ENCODE measurements at regions not wholly inside any gene's neighbourhood (a gene's known extent, or its start where the extent isn't known, plus 50 kb on each side); places are given as distances from the start of the nearest gene placed in this dataset.
A peak's percentile ranks its signal among the peaks of the same experiment; 100 is the strongest.

DNA sequence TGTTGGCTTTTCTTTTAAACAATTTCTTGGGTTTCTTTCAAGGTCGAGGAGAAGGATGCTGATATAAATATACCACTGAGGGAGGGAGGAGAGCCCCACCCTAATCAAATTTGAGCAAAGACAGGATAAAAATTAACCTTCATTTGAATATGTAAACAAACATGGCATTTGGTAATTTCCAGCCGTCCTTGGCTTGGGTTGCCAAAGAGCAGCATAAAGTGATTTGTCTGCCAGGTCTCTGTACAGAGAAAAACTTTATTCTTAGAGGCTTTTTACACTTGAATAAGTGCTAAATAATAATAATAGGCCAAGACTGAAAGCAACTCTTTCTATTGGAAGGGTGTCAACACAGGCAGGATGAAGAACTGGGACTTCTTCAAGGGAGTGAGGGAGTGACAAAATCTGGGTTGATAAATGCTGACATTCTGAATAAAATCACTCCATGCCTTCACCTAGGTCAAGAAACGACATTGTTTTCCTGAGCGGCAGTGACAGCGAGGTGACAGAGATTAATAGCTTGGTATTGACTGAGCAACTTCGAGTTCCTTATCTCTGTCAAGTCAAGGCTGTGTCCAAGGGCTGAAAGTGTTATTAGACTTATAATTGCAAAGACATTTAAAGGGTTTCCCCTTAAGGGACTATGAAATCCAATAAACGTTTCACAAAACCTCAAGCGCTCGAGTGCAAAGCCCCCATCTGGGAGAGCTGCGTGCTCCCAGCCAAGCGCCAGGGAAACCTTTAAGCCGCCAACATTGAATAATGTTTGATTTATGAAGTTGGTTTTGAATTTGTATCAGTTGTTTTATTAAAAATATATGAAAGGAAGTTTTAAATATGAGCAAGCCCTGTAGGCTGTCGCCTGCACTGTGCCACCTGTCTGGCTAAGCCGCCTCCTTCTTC, 269.5 kb upstream of the N4BP1 start:
- Histone ChIP-seq H3K4me1 (replicated peaks) (no peaks in the 10 kb centered on the region), H3K4me3 (no peak overlapping the region), H3K27me3 (replicated peaks) (no peaks in the 10 kb centered on the region; the same call in 1 of the 2 replicates), H3K9me3 (replicated peaks) (no peaks in the 10 kb centered on the region), H3K27ac (no peak overlapping the region), H3K36me3 (no peaks in the 10 kb centered on the region)
- no peak for DNase-seq (ENCODE audit: low read depth in 1 of 2, low spot score in 2 of 2)

DNA sequence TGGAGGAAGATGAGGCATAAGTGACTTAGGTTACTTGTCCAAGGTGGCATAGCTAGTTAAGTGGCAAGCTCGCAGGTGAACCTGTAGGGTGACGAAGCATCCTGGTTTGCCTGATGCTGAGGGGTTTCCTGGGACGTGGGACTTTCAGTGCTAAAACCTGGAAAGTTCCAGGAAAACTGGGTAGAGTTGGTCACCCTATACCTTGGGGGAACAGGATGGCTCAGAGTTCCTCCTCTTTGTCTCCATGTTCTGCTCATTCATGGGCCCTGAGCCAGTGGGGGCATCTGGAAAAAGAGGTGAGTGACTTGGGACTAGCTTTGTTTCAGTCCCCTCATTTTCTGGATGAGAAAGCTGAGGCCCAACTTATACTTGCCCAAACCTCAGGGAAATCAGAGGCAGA, 268.0 kb upstream of the N4BP1 start:
- no peaks in the 10 kb centered on the region for H3K9me3 ChIP-seq (replicated peaks)
- no peaks in the 10 kb centered on the region for H3K36me3 ChIP-seq
- H3K4me1 ChIP-seq (replicated peaks) = no peaks in the 10 kb centered on the region
- no peaks in the 10 kb centered on the region; the same call in 1 of the 2 replicates for H3K27me3 ChIP-seq (replicated peaks)
- H3K4me3 ChIP-seq = no peak overlapping the region
- DNase-seq (ENCODE audit: low read depth in 1 of 2, low spot score in 2 of 2) = no peak
- no peak overlapping the region for H3K27ac ChIP-seq

DNA sequence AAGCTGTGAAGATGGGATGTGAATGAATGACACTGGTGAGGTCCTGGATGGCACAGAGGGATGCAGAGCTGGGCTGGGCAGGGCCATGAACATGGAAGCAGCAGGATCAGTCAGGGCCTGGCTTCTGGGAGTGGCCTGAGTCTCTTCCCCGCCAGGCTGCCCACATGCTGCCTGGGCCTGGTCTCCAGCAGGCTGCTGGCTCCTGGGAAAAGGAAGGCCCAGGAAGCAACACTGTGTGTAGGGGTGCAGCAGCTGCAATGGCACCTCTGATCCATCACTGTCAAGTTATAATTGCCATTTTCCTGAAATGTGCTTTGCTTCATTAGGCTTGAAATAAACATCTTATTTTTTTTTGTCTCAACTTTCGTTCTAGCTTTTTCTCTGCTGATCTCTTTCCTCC, 260.2 kb upstream of the N4BP1 start:
- H3K4me1 ChIP-seq (replicated peaks) = no peaks in the 10 kb centered on the region
- H3K27ac ChIP-seq = no peak overlapping the region
- H3K9me3 ChIP-seq (replicated peaks) = no peaks in the 10 kb centered on the region
- H3K4me3 ChIP-seq = no peak overlapping the region
- H3K36me3 ChIP-seq = no peaks in the 10 kb centered on the region
- no peak for DNase-seq (ENCODE audit: low read depth in 1 of 2, low spot score in 2 of 2)
- H3K27me3 ChIP-seq (replicated peaks) = no peaks in the 10 kb centered on the region

DNA sequence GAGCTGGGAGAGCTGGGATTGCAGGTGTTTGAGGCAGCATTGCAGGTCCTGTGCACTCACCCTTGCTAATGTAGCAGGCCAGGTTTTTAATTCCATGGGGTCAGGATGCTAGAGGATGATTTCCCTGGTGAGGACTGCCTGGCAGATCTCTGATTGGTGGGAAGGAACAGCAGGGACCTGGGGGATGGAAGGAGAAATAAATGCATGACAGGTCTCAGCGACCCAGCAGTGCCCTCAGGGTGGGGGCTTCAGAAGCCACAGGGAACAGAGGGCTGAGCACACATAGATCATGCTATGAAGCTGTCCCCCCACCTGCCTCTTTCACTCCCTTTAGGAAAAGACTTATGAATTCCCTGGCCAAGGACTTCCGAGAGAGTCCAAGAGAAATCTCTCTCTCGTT, 255.5 kb upstream of the N4BP1 start:
- no peak overlapping the region for H3K4me3 ChIP-seq
- H3K4me1 ChIP-seq (replicated peaks) = no peaks in the 10 kb centered on the region
- H3K27me3 ChIP-seq (replicated peaks) = no peaks in the 10 kb centered on the region
- no peak overlapping the region for H3K27ac ChIP-seq
- no peaks in the 10 kb centered on the region for H3K36me3 ChIP-seq
- DNase-seq (ENCODE audit: low read depth in 1 of 2, low spot score in 2 of 2) = no peak
- no peaks in the 10 kb centered on the region for H3K9me3 ChIP-seq (replicated peaks)

DNA sequence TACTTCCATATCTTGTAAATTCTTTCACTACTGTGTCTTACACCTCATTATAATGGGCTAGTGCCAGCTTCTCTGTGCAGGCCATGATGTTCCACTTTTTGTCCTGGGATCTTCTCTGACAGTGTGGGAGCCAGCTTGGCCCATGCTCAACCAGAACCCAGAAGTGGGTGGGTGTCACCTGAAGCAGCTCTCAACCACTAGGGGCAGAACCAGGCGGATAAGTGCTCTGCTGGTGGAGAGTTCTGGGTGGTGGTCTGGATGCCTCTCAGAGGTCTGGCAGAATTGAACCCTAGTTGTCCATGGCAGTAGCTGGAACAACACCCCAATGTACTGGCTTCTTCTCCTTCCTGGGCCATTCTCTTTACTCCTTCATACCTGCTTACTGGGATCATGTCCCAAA, 254.1 kb upstream of the N4BP1 start:
- Histone ChIP-seq H3K27ac (no peak overlapping the region), H3K4me3 (no peak overlapping the region), H3K9me3 (replicated peaks) (no peaks in the 10 kb centered on the region), H3K36me3 (no peaks in the 10 kb centered on the region), H3K4me1 (replicated peaks) (no peaks in the 10 kb centered on the region), H3K27me3 (replicated peaks) (0 out of 2 replicates have a peak, but pooled peaks cover 5% of the 10 kb centered on the region)
- DNase-seq (ENCODE audit: low read depth in 1 of 2, low spot score in 2 of 2) = no peak

DNA sequence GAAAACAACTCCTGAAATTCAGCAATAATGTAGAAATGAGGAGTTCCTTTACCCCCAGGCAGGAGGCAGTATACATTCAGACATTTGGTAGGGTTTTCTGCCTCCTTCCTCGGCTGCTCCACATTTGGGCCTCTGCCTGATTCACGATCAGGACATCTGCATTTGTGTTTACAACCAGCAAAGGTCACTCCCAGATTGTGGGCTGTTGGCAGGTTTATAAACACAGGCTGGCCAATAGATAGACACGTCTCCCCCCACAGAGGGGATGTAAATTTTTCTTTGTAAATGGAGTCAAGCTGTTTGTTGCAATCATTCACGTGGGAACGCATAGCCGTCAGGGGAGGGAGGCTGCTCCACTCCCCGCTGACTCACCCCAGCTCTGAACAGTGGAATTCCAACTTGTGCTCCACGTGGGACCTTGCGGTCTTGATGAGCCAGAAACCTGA, 252.1 kb upstream of the N4BP1 start:
- H3K9me3 ChIP-seq (replicated peaks) = no peaks in the 10 kb centered on the region
- no peak overlapping the region for H3K27ac ChIP-seq
- DNase-seq (ENCODE audit: low read depth in 1 of 2, low spot score in 2 of 2) = peak; percentile 61 to 65
- no peak overlapping the region for H3K4me3 ChIP-seq
- H3K36me3 ChIP-seq = no peaks in the 10 kb centered on the region
- H3K4me1 ChIP-seq (replicated peaks) = no peaks in the 10 kb centered on the region
- H3K27me3 ChIP-seq (replicated peaks) = 0 out of 2 replicates have a peak, but pooled peaks cover 5% of the 10 kb centered on the region

DNA sequence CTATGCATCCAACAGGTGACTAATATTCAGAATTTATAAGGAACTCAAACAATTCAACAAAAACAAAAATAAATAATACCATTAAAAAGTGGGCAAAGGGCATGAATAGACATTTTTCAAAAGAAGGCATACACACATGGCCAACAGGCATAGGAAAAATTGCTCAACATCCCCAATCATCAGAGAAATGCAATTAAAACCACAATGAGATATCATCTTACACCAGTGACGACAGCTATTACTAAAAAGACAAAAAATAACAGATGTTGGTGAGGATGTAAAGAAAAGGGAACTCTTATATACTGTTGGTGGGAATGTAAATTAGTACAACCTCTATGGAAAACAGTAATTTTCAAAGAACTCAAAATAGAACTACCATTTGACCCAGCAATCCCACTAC, 250.4 kb upstream of the N4BP1 start:
- no peak overlapping the region for H3K27ac ChIP-seq
- 0 out of 2 replicates have a peak, but pooled peaks cover 5% of the 10 kb centered on the region for H3K27me3 ChIP-seq (replicated peaks)
- DNase-seq (ENCODE audit: low read depth in 1 of 2, low spot score in 2 of 2) = no peak
- no peak overlapping the region for H3K4me3 ChIP-seq
- no peaks in the 10 kb centered on the region for H3K9me3 ChIP-seq (replicated peaks)
- H3K4me1 ChIP-seq (replicated peaks) = no peaks in the 10 kb centered on the region
- H3K36me3 ChIP-seq = no peaks in the 10 kb centered on the region

DNA sequence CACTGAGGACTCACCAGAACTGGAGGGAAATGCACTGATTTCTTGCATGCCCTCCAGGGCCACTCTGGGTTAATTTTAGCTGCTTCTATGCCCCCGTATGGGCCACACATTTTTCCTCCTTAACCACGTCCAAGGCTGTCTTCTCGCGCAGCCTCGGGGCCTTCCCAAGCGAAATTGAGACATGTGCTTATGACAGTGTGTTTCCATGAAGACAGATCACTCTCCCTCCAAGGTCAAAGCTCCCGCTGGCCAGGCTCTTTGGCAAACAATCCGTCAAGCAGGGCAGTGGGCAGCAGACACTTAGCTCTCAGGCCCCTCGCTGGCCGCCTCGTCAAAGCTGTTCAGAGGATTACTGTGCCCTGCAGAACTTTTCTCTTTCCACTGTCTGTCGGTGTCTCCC, 243.0 kb upstream of the N4BP1 start:
- Histone ChIP-seq H3K27me3 (replicated peaks) (no peaks in the 10 kb centered on the region), H3K4me1 (replicated peaks) (no peaks in the 10 kb centered on the region), H3K36me3 (no peaks in the 10 kb centered on the region), H3K4me3 (no peak overlapping the region), H3K27ac (no peak overlapping the region), H3K9me3 (replicated peaks) (no peaks in the 10 kb centered on the region)
- DNase-seq (ENCODE audit: low read depth in 1 of 2, low spot score in 2 of 2) = no peak

DNA sequence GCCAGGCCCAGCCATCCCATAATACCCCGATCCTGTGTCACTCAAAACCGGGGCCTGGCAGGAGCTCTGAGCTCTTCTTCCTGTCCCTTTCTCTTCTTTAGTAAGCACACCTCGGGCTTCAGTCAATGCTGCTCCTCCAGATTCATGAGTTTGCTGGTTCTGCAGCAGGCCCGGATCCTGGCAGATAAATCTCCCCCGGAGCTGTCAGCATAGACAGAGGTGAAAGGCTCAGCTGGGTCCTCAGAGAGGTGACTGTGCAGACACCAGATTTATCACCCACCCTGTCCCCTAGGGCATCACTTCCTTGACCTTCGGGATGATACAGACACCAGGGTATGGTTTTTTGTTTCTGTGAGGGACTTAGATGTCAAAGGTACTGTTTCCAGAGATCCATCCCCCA, 242.5 kb upstream of the N4BP1 start:
- H3K4me3 ChIP-seq = no peak overlapping the region
- H3K27ac ChIP-seq = no peak overlapping the region
- H3K27me3 ChIP-seq (replicated peaks) = no peaks in the 10 kb centered on the region
- H3K36me3 ChIP-seq = no peaks in the 10 kb centered on the region
- H3K9me3 ChIP-seq (replicated peaks) = no peaks in the 10 kb centered on the region
- DNase-seq (ENCODE audit: low read depth in 1 of 2, low spot score in 2 of 2) = no peak
- no peaks in the 10 kb centered on the region for H3K4me1 ChIP-seq (replicated peaks)

DNA sequence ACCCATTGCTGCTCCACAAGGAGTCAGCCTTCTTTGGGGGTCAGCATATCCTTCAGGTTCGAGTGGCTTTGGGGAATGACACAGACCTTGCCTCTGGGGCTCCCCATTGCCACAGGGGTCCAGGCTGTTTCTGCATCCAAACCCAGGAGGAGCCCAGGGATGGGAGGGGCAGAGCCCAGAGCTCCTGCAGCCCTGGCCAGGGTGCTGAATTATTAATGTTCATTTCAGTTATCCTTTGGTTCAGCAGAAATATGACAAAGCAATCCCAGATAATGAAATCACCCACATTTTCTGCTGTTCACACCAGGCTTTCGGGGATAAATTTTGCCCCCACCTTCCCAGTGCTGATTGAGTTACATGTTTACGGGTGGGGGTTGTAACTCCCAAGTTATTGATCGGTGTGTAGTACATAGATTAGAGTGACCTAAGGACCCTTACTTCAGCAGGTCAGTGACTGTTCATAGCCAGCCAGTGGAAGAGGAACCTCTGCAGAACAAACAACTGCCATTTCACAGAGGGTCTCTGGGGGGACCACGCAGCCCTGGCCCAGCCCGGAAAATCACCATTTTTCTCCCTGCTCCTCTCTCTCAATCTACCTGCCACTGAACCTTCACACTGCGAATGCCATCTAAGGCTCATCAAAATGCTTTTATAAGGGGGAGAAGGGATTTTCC, 240.3 kb upstream of the N4BP1 start:
- H3K27ac ChIP-seq = no peak overlapping the region
- H3K27me3 ChIP-seq (replicated peaks) = no peaks in the 10 kb centered on the region
- H3K4me3 ChIP-seq = no peak overlapping the region
- no peak for DNase-seq (ENCODE audit: low read depth in 1 of 2, low spot score in 2 of 2)
- no peaks in the 10 kb centered on the region for H3K36me3 ChIP-seq
- no peaks in the 10 kb centered on the region for H3K4me1 ChIP-seq (replicated peaks)
- no peaks in the 10 kb centered on the region for H3K9me3 ChIP-seq (replicated peaks)

DNA sequence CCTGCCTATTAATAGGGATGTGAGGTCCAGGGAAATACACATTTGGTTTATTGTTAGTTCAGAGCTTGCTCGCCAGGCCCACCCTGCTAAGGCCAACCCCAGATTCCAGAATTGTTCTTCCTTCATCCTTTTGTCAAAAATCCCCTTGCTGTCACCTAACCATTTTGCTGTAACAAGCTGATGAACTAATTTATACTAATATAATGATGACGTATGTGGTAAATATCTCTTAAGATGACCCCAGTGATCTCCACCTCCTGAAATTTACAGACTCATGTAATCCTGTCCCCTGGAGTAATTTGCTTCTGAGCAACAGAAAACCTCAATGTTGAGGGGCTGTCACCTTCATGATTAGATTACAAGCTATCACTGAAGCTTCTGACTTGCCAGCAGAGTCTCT, 236.3 kb upstream of the N4BP1 start:
- Histone ChIP-seq H3K9me3 (replicated peaks) (no peaks in the 10 kb centered on the region), H3K4me3 (no peak overlapping the region), H3K27ac (no peak overlapping the region), H3K36me3 (no peaks in the 10 kb centered on the region), H3K27me3 (replicated peaks) (no peaks in the 10 kb centered on the region), H3K4me1 (replicated peaks) (no peaks in the 10 kb centered on the region)
- DNase-seq (ENCODE audit: low read depth in 1 of 2, low spot score in 2 of 2) = no peak

DNA sequence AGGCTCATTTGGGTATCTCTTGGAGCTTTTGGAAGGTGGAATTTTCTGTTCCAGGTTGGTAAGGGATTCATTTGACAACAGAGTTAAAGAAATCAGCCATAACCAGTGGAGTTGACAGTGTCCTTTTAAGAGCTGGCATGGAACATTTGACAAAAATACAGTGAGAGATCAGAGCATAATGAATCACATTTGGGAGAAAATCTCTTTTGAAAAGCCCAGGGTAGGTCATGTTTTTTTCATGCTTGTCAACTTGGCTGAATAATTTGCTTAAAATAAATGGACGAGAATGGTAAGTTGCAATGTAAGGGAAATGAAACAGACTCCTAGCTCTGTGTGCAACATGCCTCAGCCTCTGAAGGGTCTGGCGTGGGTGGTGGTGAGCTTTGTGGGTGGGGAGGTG, 235.3 kb upstream of the N4BP1 start:
- Histone ChIP-seq H3K27ac (no peak overlapping the region), H3K27me3 (replicated peaks) (no peaks in the 10 kb centered on the region), H3K4me1 (replicated peaks) (no peaks in the 10 kb centered on the region), H3K4me3 (no peak overlapping the region), H3K36me3 (no peaks in the 10 kb centered on the region), H3K9me3 (replicated peaks) (no peaks in the 10 kb centered on the region)
- no peak for DNase-seq (ENCODE audit: low read depth in 1 of 2, low spot score in 2 of 2)

DNA sequence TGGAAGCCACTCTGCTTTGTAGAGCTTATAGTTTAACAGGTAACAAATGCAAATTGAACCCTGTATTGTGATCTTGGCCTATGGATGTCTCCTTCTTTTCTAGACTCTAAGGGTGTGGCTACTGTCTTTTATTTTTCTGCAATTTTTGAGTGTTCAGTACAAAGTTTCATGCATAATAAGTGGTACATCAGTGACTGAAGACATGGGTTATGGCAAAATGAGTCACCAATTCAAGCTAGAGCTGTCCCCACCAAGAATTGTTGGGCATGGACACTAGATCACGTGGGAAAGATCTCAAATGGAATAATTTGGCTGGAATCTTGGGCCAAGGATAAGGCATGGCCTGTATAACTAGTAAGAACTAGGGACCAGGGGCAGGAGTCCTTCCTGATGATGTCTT, 228.4 kb upstream of the N4BP1 start:
- Histone ChIP-seq H3K27me3 (replicated peaks) (no peaks in the 10 kb centered on the region), H3K36me3 (no peaks in the 10 kb centered on the region), H3K4me3 (no peak overlapping the region), H3K9me3 (replicated peaks) (no peaks in the 10 kb centered on the region), H3K27ac (no peak overlapping the region), H3K4me1 (replicated peaks) (no peaks in the 10 kb centered on the region)
- DNase-seq (ENCODE audit: low read depth in 1 of 2, low spot score in 2 of 2) = no peak

DNA sequence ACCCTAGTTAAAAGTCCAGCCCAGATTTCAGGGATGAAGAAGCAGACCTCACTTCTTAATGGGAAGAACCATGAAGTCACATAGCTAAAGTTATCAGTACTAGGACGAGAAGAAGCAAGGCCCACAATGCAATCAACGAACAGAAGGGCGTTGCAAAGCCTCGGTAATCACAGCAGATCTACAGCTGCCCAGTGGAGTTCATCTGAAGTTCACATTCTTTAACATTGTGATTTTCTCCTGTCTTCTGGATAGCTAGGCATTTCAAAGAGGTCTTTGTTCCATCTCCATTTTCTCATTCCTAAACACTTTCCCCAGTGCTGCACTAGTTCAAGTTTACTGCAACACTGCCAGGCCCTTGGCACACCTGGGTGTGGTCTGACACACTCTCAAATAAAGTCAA, 226.7 kb upstream of the N4BP1 start:
- Histone ChIP-seq H3K36me3 (no peaks in the 10 kb centered on the region), H3K27ac (no peak overlapping the region), H3K4me3 (no peak overlapping the region), H3K27me3 (replicated peaks) (no peaks in the 10 kb centered on the region), H3K4me1 (replicated peaks) (no peaks in the 10 kb centered on the region), H3K9me3 (replicated peaks) (no peaks in the 10 kb centered on the region)
- DNase-seq (ENCODE audit: low read depth in 1 of 2, low spot score in 2 of 2) = no peak
